C4-2B (cell line): ENCODE measurements at regions not wholly inside any gene's neighbourhood (a gene's known extent, or its start where the extent isn't known, plus 50 kb on each side); places are given as distances from the start of the nearest gene placed in this dataset.

Experiments used
- H3K27ac ChIP-seq: fragments of 450-650 bp; 2 replicates; pipeline ENCODE4 v1.5.1; 2017
- ZFX ChIP-seq: fragments of 450-650 bp; IDR thresholded peaks from 2 replicates; pipeline ENCODE4 v1.6.1; 2017
- TF ChIP-seq, protein P1 (sequence below): fragments of 450-650 bp; conservative IDR thresholded peaks from 2 replicates; pipeline ENCODE4 v1.5.1; 2017; ENCODE audit warnings: mild to moderate bottlenecking

GRCh38 chr5:74400067-74400466, 240.5 kb downstream of the ENC1 start:
- TF ChIP-seq, protein P1, sequence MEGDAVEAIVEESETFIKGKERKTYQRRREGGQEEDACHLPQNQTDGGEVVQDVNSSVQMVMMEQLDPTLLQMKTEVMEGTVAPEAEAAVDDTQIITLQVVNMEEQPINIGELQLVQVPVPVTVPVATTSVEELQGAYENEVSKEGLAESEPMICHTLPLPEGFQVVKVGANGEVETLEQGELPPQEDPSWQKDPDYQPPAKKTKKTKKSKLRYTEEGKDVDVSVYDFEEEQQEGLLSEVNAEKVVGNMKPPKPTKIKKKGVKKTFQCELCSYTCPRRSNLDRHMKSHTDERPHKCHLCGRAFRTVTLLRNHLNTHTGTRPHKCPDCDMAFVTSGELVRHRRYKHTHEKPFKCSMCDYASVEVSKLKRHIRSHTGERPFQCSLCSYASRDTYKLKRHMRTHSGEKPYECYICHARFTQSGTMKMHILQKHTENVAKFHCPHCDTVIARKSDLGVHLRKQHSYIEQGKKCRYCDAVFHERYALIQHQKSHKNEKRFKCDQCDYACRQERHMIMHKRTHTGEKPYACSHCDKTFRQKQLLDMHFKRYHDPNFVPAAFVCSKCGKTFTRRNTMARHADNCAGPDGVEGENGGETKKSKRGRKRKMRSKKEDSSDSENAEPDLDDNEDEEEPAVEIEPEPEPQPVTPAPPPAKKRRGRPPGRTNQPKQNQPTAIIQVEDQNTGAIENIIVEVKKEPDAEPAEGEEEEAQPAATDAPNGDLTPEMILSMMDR: no peak
- TF ChIP-seq ZFX: no peak
- H3K27ac ChIP-seq: no peak overlapping the region

DNA sequence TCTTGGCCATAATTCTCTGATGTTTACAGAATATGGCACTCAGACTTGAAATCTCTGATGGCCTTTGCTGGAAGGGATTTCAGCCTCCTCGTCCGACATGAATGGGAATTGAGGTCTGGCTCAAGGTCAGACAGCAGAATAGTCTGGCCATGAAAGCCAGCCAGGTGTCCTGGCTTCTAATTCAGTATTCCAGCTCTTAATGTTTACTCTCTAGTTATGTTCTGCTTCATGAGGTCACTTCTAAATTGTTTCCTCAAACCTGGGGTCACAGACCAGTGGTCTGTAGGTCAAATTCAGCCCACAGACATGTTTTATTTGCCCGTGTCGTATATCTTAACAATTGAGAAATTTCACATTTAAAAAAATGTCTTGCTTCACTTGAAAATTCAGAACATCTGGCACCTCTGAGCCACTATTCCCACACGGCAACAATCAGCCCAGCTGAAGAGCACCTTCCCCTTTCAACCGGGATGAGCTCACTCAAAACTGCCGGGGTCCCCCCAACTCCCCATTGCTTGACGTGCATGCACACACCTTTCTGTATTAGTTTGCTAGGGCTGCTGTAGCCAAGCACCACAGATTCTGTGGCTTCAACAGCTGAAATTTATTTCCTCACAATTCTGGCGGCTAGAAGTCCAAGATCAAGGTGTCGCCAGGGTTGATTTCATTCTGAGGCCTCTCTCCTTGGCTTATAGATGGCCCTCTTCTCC, 243.5 kb downstream of the ENC1 start:
- no peak for TF ChIP-seq ZFX
- TF ChIP-seq, protein P1: no peak
- no peak overlapping the region for H3K27ac ChIP-seq

GRCh38 chr5:74394916-74395880, 245.3 kb downstream of the ENC1 start:
- TF ChIP-seq, protein P1: no peak
- no peak for TF ChIP-seq ZFX
- no peak overlapping the region for H3K27ac ChIP-seq

DNA sequence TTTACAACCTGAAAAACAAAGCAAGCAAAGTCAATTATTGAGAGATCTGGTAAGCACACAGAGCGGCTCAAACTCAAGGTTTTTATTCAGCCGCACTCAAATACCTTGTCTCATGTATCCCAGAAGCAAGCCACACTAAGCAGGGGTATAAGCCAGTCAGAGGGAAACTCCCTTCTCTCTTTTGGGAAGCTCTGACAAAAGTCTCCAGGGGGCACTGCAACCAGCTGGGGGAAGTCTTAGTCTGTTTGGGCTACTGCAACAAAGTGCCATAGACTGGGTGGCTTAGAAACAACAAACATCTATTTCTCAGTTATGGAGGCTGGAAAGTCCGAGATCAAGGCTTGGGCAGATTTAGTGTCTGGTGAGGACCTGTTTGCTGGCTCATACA, 246.0 kb downstream of the ENC1 start:
- no peak overlapping the region for H3K27ac ChIP-seq
- no peak for TF ChIP-seq ZFX
- TF ChIP-seq, protein P1: no peak

DNA sequence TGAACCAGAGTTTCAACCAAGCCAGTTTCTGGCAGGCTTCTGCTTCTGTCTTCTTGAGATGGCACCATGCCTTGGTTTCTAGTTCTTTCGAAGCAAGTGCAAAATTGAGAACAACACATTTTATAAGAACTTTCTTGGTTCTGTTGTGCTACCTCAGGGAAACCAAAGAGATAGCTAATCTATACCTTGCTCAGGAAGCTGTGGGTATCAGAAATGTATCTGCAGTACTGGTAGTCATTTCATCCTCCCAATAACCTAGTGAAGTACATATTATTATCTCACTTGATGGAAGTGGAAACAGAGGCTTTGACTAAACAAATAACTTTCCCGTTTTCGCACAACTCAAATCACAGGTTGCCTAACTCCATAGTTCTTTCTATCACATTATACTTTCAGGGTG, 246.6 kb downstream of the ENC1 start:
- TF ChIP-seq ZFX: no peak
- TF ChIP-seq, protein P1: no peak

DNA sequence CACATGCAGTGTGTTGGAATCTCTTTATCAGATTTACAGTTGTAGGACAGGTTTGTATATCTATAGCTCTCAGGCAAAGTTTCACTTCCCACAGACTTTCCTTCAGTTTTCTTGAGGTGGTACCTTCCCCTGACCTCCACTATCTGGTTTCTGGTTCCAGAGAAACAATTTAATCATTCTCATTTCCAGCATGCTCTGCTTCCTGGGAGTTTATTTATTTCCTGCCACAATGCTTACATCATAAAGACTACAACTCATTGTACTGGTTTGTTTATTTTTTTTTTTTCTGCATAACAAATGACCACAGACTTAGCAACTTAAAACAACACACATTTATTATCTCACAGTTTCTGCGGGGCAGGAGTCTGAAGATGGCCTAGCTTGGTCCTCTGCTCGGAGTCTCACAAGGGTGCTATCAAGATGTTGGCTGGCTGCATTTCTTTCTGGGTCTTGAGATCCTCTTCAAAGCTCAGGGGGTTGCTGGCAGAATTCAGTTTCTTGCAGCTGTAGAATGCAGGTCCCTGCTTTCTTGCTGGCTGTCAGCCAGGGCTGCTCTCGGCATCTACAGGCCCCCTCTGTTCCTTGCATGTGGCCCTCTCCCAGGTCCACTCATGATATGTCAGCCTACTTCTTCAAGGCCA, 247.7 kb downstream of the ENC1 start:
- peak overlapping the region; percentile 37 for H3K27ac ChIP-seq
- TF ChIP-seq ZFX: no peak
- TF ChIP-seq, protein P1: no peak

More for the DNA sequence above, 246.6 kb downstream of the ENC1 start:
- no peak overlapping the region for H3K27ac ChIP-seq
